ENCODE measurements at regions not wholly inside any gene's neighbourhood (a gene's known extent, or its start where the extent isn't known, plus 50 kb on each side); places are given as distances from the start of the nearest gene placed in this dataset.

GRCh38 chr4:145299380-145300076 is 119.1 kb upstream of the OTUD4 start:
- in situ Hi-C loops (cut with HindIII; ENCODE audit: low sequenced_read_pairs) = no loop called here

- in situ Hi-C loops (cut with HindIII; ENCODE audit: low sequenced_read_pairs) = no loop called here
Observed at GRCh38 chr4:145298885-145299284, 118.5 kb upstream of the OTUD4 start.

GRCh38 chr4:145297556-145297955 is 117.2 kb upstream of the OTUD4 start:
- in situ Hi-C loops (cut with HindIII; ENCODE audit: low sequenced_read_pairs) = no loop called here

- in situ Hi-C loops (cut with HindIII; ENCODE audit: low sequenced_read_pairs) = no loop called here
Observed at GRCh38 chr4:145295547-145295946, 115.2 kb upstream of the OTUD4 start.

GRCh38 chr4:145295122-145295521 is 114.7 kb upstream of the OTUD4 start:
- in situ Hi-C loops (cut with HindIII; ENCODE audit: low sequenced_read_pairs) = no loop called here

GRCh38 chr4:145293658-145294057 is 113.3 kb upstream of the OTUD4 start:
- in situ Hi-C loops (cut with HindIII; ENCODE audit: low sequenced_read_pairs) = no loop called here

GRCh38 chr4:145290955-145291354 is 110.6 kb upstream of the OTUD4 start:
- in situ Hi-C loops (cut with HindIII; ENCODE audit: low sequenced_read_pairs) = no loop called here

GRCh38 chr4:145289403-145290076 is 109.2 kb upstream of the OTUD4 start:
- in situ Hi-C loops (cut with HindIII; ENCODE audit: low sequenced_read_pairs) = no loop called here

GRCh38 chr4:145287351-145287750 is 107.0 kb upstream of the OTUD4 start:
- in situ Hi-C loops (cut with HindIII; ENCODE audit: low sequenced_read_pairs) = no loop called here

- in situ Hi-C loops (cut with HindIII; ENCODE audit: low sequenced_read_pairs) = no loop called here
Observed at GRCh38 chr4:145285928-145286327, 105.5 kb upstream of the OTUD4 start.

- in situ Hi-C loops (cut with HindIII; ENCODE audit: low sequenced_read_pairs) = no loop called here
Observed at GRCh38 chr4:145283909-145284308, 103.5 kb upstream of the OTUD4 start.

GRCh38 chr4:145281951-145282350 is 101.6 kb upstream of the OTUD4 start:
- in situ Hi-C loops (cut with HindIII; ENCODE audit: low sequenced_read_pairs) = no loop called here

GRCh38 chr4:145281224-145281623 is 100.8 kb upstream of the OTUD4 start:
- in situ Hi-C loops (cut with HindIII; ENCODE audit: low sequenced_read_pairs) = no loop called here

- in situ Hi-C loops (cut with HindIII; ENCODE audit: low sequenced_read_pairs) = no loop called here
Observed at GRCh38 chr4:145280541-145280940, 100.2 kb upstream of the OTUD4 start.

GRCh38 chr4:145279122-145279960 is 99.0 kb upstream of the OTUD4 start:
- in situ Hi-C loops (cut with HindIII; ENCODE audit: low sequenced_read_pairs) = no loop called here

- in situ Hi-C loops (cut with HindIII; ENCODE audit: low sequenced_read_pairs) = no loop called here
Observed at GRCh38 chr4:145278341-145279121, 98.1 kb upstream of the OTUD4 start.

- in situ Hi-C loops (cut with HindIII; ENCODE audit: low sequenced_read_pairs) = no loop called here
Observed at GRCh38 chr4:145277011-145277410, 96.6 kb upstream of the OTUD4 start.

- in situ Hi-C loops (cut with HindIII; ENCODE audit: low sequenced_read_pairs) = no loop called here
Observed at GRCh38 chr4:145276050-145276449, 95.7 kb upstream of the OTUD4 start.

- in situ Hi-C loops (cut with HindIII; ENCODE audit: low sequenced_read_pairs) = no loop called here
Observed at GRCh38 chr4:145271194-145271593, 90.8 kb upstream of the OTUD4 start.

- in situ Hi-C loops (cut with HindIII; ENCODE audit: low sequenced_read_pairs) = no loop called here
Observed at GRCh38 chr4:145266881-145267280, 86.5 kb upstream of the OTUD4 start.

GRCh38 chr4:145260091-145260490 is 79.7 kb upstream of the OTUD4 start:
- in situ Hi-C loops (cut with HindIII; ENCODE audit: low sequenced_read_pairs) = no loop called here
